ENCODE measurements at regions not wholly inside any gene's neighbourhood (a gene's known extent, or its start where the extent isn't known, plus 50 kb on each side); places are given as distances from the start of the nearest gene placed in this dataset.

- DNase-seq: no peak
Measured at GRCh38 chr16:85991425-85991824, 92.5 kb downstream of the IRF8 start.

- no peak for DNase-seq
Measured at GRCh38 chr16:85991856-85992255, 92.9 kb downstream of the IRF8 start.

GRCh38 chr16:85992359-85992758 is 93.4 kb downstream of the IRF8 start:
- DNase-seq: no peak

GRCh38 chr16:85992779-85993178 is 93.8 kb downstream of the IRF8 start:
- no peak for DNase-seq

- DNase-seq: no peak
Measured at GRCh38 chr16:85994492-85995490, 95.8 kb downstream of the IRF8 start.

- no peak for DNase-seq
Measured at GRCh38 chr16:85995541-85996423, 96.8 kb downstream of the IRF8 start.

GRCh38 chr16:85996843-85997242 is 97.9 kb downstream of the IRF8 start:
- no peak for DNase-seq

GRCh38 chr16:85998171-85998867 is 99.4 kb downstream of the IRF8 start:
- no peak for DNase-seq

GRCh38 chr16:85998868-85999729 is 100.1 kb downstream of the IRF8 start:
- no peak for DNase-seq

GRCh38 chr16:85999778-86000177 is 100.8 kb downstream of the IRF8 start:
- DNase-seq: no peak

- no peak for DNase-seq
Measured at GRCh38 chr16:86002178-86002900, 103.4 kb downstream of the IRF8 start.

GRCh38 chr16:86007524-86007923 is 108.6 kb downstream of the IRF8 start:
- DNase-seq: no peak

GRCh38 chr16:86010680-86011141 is 111.7 kb downstream of the IRF8 start:
- no peak for DNase-seq

- no peak for DNase-seq
Measured at GRCh38 chr16:86011532-86011931, 112.6 kb downstream of the IRF8 start.

- no peak for DNase-seq
Measured at GRCh38 chr16:86012221-86012620, 113.3 kb downstream of the IRF8 start.

GRCh38 chr16:86013867-86014266 is 114.9 kb downstream of the IRF8 start:
- DNase-seq: no peak

GRCh38 chr16:86015606-86016005 is 116.6 kb downstream of the IRF8 start:
- no peak for DNase-seq

- DNase-seq: peak; percentile 12
Measured at GRCh38 chr16:86016201-86016965, 117.4 kb downstream of the IRF8 start.

- DNase-seq: no peak
Measured at GRCh38 chr16:86018071-86018470, 119.1 kb downstream of the IRF8 start.

GRCh38 chr16:86018487-86018886 is 119.5 kb downstream of the IRF8 start:
- no peak for DNase-seq
